Immature natural killer cell (primary cell): ENCODE measurements at regions not wholly inside any gene's neighbourhood (a gene's known extent, or its start where the extent isn't known, plus 50 kb on each side); places are given as distances from the start of the nearest gene placed in this dataset.
"Not testable (repeated sequence)": the region's sequence is repeated elsewhere in the genome, so short reads cannot be mapped to it uniquely, and the experiment has no call there.

Experiments used
- DNase-seq, 3 donors: peaks; one replicate each; pipeline ENCODE4 v3.0.0; 2022; ENCODE audit warnings: mixed read lengths in 1 of 3
- H3K27ac Mint-ChIP-seq, 6 donors: one replicate each; pipeline ENCODE4 v1.8.0; 2020; ENCODE audit warnings: mixed read lengths in 6 of 6, mild to moderate bottlenecking in 5 of 6, inconsistent platforms in 4 of 6, moderate library complexity in 3 of 6
- H3K27me3 Mint-ChIP-seq, 3 donors: one replicate each; pipeline ENCODE4 v1.8.0; 2020 to 2021; ENCODE audit warnings: low read depth in 3 of 3, mild to moderate bottlenecking in 3 of 3, mixed read lengths in 3 of 3, moderate library complexity in 3 of 3, inconsistent platforms in 1 of 3
- H3K36me3 Mint-ChIP-seq, 3 donors: one replicate each; pipeline ENCODE4 v1.8.0; 2020; ENCODE audit warnings: mixed read lengths in 3 of 3, inconsistent platforms in 2 of 3, mild to moderate bottlenecking in 2 of 3
- H3K4me1 Mint-ChIP-seq, 2 donors: one replicate each; pipeline ENCODE4 v1.8.0; 2020; ENCODE audit warnings: inconsistent platforms in 2 of 2, mild to moderate bottlenecking in 2 of 2, mixed read lengths in 2 of 2, moderate library complexity in 1 of 2
- H3K4me3 Mint-ChIP-seq, 5 donors: one replicate each; pipeline ENCODE4 v1.8.0; 2020; ENCODE audit warnings: mild to moderate bottlenecking in 5 of 5, mixed read lengths in 5 of 5, inconsistent platforms in 3 of 5, moderate library complexity in 3 of 5
- H3K9me3 Mint-ChIP-seq, 6 donors: one replicate each; pipeline ENCODE4 v1.8.0; 2020; ENCODE audit warnings: mild to moderate bottlenecking in 6 of 6, mixed read lengths in 6 of 6, inconsistent platforms in 4 of 6, moderate library complexity in 3 of 6

DNA sequence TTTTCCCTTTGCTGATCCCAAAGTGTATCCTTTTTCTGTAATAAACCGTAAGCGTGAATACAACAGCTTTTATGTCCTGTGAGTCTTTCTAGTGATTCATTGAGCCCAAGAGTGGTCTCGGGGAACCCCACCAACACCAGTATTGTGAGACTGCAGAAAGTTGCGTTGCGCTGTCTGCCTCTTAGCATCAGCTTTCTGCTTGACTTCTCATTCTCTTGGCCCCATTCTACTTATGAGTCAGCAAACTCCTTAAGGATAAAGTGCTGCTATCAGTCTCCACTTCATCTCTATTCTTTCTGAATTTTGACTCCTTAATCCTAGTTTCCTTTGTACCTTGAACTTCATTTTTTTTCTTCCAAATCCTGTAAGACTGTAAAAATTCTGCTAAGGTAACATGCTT, 184.3 kb upstream of the MBL2 start:
- Mint-ChIP-seq H3K4me1 (no peaks in the 10 kb centered on the region), H3K9me3 (peaks cover 5 to 40% (median 7%) of the 10 kb centered on the region in 6 donors), H3K27me3 (no peaks in the 10 kb centered on the region), H3K27ac (no peak overlapping the region), H3K36me3 (no peaks in the 10 kb centered on the region), H3K4me3 (no peak overlapping the region)
- DNase-seq, result no peak

DNA sequence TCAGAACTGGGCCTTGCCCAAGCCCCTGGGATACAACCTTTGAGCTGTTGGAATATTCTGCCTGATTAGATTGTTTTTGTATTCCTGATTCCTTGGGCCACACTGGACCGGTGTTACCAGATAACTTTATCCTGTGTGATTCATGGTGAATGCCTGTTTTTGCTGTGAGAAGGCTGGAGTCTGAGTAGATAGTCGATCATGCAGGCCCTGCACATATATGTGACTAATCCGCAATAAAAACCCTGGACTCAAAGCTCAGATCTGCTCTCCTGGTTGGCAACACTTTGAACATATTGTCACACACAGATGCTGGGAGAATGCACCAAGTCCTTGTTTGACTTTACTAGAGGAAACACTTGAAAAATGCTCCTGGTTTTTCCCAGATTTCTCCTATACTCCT, 183.9 kb upstream of the MBL2 start:
- DNase-seq, result no peak
- H3K27ac Mint-ChIP-seq, result no peak overlapping the region
- H3K4me1 Mint-ChIP-seq, result no peaks in the 10 kb centered on the region
- no peaks in the 10 kb centered on the region for H3K36me3 Mint-ChIP-seq
- H3K27me3 Mint-ChIP-seq, result no peaks in the 10 kb centered on the region
- peaks cover 5 to 40% (median 7%) of the 10 kb centered on the region in 6 donors for H3K9me3 Mint-ChIP-seq
- H3K4me3 Mint-ChIP-seq, result no peak overlapping the region

DNA sequence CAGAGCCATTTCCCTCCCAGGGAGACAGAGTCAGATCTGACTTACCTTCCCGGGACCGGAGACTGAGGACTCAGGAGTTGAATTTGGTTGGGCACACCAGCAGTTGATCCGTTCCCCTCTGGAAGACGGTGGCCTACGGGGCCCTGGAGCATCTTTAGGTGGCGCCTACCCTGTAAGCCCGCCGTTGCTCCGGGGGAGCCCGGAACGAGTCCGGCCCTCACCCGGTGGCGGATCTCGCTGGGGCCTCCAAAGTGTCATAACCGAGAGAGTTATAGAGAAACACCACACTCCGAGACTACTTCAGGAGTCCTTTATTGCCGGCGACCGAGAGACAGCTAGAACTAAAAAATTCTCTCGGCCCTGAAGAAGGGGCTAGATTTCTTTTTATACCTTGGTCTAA, 182.8 kb upstream of the MBL2 start:
- Mint-ChIP-seq H3K27me3 (no peaks in the 10 kb centered on the region), H3K36me3 (no peaks in the 10 kb centered on the region), H3K9me3 (peaks cover 5 to 40% (median 7%) of the 10 kb centered on the region in 6 donors), H3K27ac (no peak overlapping the region), H3K4me3 (no peak overlapping the region), H3K4me1 (no peaks in the 10 kb centered on the region)
- DNase-seq, result no peak

DNA sequence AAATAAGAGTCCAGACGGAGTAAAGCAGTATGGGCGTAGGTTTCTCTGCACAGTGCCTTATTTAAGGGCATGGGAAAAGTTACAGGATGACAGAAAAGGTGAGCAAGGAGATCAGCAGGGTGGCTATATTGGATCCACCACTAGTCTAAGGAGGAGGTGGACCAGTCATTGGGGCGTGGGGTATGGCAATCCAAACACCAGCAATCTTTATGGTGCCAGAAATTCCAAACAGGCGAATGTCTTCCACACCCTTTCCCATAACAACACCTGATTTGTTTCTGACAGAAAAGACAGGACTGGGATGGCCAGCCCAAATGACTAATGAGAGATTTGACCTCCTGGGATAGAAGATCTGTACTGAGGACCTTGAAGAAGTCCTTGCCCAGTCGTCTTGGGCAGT, 181.8 kb upstream of the MBL2 start:
- Mint-ChIP-seq H3K4me3 (no peak overlapping the region), H3K36me3 (no peaks in the 10 kb centered on the region), H3K9me3 (peaks cover 5 to 40% (median 12%) of the 10 kb centered on the region in 6 donors), H3K4me1 (no peaks in the 10 kb centered on the region), H3K27ac (no peak overlapping the region), H3K27me3 (no peaks in the 10 kb centered on the region)
- DNase-seq, result no peak

DNA sequence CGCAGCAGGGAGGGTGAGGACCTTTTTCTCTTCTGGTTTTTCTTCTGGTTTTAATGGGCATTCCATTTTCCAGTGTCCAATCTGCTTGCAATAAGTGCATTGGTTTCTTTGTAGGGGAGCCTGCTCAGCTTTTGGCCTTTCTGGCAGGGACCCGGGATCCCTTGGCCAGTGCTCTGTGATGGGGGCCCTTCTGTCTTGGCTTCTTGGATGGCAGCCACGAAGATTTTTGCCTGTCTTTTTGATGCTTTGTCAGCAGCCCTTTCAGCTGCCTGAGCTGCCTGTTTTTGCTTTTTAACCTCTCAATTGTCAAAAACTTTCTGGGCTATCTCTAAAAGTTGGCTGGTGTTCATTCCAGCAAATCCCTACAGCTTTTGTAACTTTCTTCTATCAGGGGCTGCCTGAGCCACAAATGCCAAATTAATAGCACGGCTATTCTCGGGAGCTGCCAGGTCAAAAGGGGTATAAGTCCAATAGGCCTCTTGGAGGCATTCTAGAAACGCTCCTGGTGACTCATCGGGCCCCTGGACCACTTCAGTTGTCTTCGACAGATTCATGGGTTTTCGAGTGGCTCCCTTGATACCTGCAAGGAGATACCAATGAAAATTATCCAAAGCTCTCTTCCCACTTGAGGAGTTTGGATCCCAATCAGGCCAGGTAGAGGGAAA, 179.9 kb upstream of the MBL2 start:
- Mint-ChIP-seq H3K36me3 (no peaks in the 10 kb centered on the region), H3K27ac (no peak overlapping the region), H3K9me3 (peaks cover 5 to 53% (median 16%) of the 10 kb centered on the region in 6 donors), H3K4me1 (no peaks in the 10 kb centered on the region), H3K4me3 (no peak overlapping the region), H3K27me3 (no peaks in the 10 kb centered on the region)
- DNase-seq, result no peak

DNA sequence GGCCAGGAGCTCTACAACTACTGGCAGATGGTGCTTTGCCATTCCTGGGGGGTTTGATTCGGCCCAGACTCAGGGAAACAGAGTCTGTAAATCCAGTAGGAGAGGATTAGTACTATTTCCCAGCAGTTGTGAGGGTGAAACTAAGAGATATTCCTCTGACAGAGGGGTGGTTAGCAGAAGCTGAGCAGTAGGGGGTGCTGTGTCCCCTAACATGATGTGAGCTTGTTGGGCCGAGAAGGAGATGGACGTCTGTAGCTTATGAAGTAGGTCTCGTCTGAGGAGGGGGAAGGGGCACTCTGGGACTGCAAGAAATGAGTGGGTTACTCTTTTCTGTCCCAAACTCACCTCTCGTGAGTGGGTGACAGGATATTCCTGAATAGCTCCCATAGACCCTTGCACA, 179.2 kb upstream of the MBL2 start:
- peaks cover 5 to 56% (median 16%) of the 10 kb centered on the region in 6 donors for H3K9me3 Mint-ChIP-seq
- no peaks in the 10 kb centered on the region for H3K4me1 Mint-ChIP-seq
- no peak overlapping the region for H3K4me3 Mint-ChIP-seq
- H3K27me3 Mint-ChIP-seq, result no peaks in the 10 kb centered on the region
- DNase-seq, result no peak
- no peak overlapping the region for H3K27ac Mint-ChIP-seq
- no peaks in the 10 kb centered on the region for H3K36me3 Mint-ChIP-seq

DNA sequence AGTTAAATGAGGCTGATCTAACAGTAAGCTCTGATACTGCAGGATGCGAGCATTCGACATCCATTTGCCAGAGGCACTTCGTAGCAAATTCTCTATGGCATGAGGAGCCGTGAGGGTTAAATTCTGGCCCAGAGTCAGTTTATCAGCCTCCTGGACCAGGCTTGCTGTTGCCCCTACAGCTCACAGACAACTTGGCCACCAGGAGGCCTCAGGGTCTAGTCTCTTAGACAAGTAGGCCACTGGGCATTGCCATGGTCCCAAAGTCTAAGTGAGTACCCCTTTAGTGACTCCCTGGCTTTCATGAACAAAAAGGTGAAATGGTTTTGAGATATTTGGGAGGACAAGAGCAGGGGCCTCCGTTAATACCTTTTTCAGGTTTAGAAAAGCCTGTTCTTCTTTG, 178.0 kb upstream of the MBL2 start:
- no peak for DNase-seq
- Mint-ChIP-seq H3K27ac (no peak overlapping the region), H3K4me1 (no peaks in the 10 kb centered on the region), H3K4me3 (no peak overlapping the region), H3K36me3 (no peaks in the 10 kb centered on the region), H3K9me3 (peaks cover 5 to 51% (median 16%) of the 10 kb centered on the region in 6 donors), H3K27me3 (no peaks in the 10 kb centered on the region)

DNA sequence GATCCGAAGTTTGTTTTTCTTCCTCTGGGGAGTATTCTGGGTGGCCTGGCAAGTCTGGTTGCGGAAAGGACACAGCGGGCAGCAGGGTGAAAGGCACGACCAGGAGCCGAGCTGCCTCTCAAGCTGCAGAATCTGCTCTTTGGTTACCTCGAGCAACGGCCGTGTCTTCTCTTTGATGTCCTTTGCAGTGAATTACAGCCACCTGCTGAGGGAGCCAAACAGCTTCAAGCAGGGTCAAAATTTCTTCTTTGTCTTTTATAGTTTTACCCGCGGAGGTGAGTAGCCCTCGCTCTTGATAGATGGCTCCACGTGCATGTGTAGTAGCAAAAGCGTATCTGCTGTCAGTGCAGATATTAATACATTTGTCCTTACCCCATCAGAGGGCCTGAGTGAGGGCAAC, 177.3 kb upstream of the MBL2 start:
- DNase-seq, result no peak
- Mint-ChIP-seq H3K4me1 (no peaks in the 10 kb centered on the region), H3K27me3 (no peaks in the 10 kb centered on the region), H3K36me3 (no peaks in the 10 kb centered on the region), H3K9me3 (peaks cover 5 to 45% (median 15%) of the 10 kb centered on the region in 6 donors), H3K4me3 (no peak overlapping the region), H3K27ac (no peak overlapping the region)

DNA sequence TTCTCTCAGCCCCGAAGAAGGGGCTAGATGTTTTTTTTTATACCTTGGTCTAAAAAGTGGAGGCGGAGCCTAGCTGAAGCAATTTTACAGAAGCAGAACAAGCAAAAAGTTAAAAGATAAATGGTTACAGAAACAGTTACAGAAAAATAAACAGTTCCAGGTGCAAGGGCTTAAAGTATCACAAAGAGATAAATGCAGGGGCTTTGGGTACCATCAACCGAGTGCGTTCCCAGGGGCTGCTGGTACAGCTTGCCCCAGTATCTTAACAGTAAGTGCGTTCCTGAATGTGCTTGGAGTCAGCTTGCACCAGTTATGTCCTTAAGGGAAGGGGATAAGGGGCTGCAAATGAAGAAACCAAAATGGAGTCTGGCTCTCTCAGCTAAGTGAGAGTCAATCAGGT, 173.9 kb upstream of the MBL2 start:
- Mint-ChIP-seq H3K4me3 (no peak overlapping the region), H3K27ac (no peak overlapping the region), H3K9me3 (peaks cover 0 to 26% (median 9%) of the 10 kb centered on the region in 6 donors), H3K27me3 (no peaks in the 10 kb centered on the region), H3K4me1 (no peaks in the 10 kb centered on the region), H3K36me3 (peaks cover 0 to under 1% (median 0%) of the 10 kb centered on the region in 3 donors)
- DNase-seq, result no peak

DNA sequence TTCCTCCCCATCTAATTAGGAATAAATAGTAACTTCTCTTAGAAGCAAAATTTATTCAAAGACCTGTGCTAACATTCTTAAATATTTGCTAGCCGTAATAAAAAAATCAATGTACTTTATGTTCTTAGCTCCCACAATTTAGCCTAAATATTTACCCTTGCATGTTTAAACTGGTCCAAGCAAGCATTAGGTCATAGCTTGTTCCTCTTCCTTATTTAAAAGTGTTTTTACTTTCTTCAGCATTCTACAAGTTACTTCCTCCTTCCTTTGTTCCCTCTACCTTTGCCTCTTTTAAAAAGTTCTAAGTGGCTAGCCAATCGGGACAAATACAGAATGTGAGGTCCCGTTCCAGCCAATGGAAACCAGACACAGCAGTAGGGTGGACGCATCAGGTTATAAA, 172.9 kb upstream of the MBL2 start:
- not testable (repeated sequence) for H3K4me1 Mint-ChIP-seq, DNase-seq, H3K27me3 Mint-ChIP-seq, H3K27ac Mint-ChIP-seq, H3K4me3 Mint-ChIP-seq, H3K36me3 Mint-ChIP-seq
- H3K9me3 Mint-ChIP-seq, result peaks cover 0 to 30% (median 13%) of the 10 kb centered on the region in 6 donors

DNA sequence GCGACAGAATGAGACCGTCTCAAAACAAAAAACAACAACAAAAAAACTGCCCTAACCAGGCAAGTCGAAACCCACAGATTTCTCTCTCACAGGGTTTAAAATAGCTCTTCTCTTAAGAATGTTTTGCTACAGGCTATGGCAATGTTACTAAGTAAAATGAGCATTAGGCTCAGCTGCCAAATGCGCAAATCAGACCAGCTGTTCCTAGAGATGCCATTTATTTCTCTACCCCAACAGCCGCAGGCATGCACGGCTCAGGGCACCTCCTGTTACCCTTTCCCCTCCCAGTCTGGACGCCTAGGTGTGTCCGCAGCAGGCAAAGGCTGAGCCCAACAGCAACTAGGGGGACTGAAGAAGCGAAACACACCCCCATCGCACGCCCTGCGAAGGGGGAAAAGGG, 168.3 kb upstream of the MBL2 start:
- no peak for DNase-seq
- peaks cover 0 to 3% (median 0%) of the 10 kb centered on the region in 3 donors for H3K36me3 Mint-ChIP-seq
- no peak overlapping the region for H3K4me3 Mint-ChIP-seq
- peaks cover 0 to 18% (median 10%) of the 10 kb centered on the region in 6 donors for H3K9me3 Mint-ChIP-seq
- peaks cover 0 to 6% (median 2%) of the 10 kb centered on the region in 3 donors for H3K27me3 Mint-ChIP-seq
- H3K4me1 Mint-ChIP-seq, result no peaks in the 10 kb centered on the region
- H3K27ac Mint-ChIP-seq, result no peak overlapping the region

DNA sequence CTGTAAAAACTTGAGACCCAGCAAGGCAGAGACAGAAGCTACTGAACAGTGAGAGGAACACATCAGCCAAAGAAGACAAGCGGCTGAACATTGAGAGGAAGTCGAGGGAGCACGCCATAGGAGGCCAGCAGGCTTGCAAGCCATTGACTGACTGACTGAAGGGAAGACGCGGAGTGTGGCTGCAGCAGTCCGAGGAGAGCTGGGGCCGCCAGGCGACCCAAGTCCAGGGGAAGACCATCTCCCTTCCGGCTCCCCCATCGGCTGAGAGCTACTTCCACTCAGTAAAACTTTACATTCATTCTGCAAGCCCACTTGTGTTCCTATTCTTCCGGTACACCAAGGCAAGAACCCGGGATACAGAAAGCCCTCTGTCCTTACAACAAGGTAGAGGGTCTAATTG, 167.3 kb upstream of the MBL2 start:
- no peak overlapping the region for H3K4me3 Mint-ChIP-seq
- no peak for DNase-seq
- H3K9me3 Mint-ChIP-seq, result peaks cover 0 to 24% (median 10%) of the 10 kb centered on the region in 6 donors
- peaks cover 0 to 3% (median 0%) of the 10 kb centered on the region in 3 donors for H3K36me3 Mint-ChIP-seq
- peaks cover 0 to 6% (median 3%) of the 10 kb centered on the region in 3 donors for H3K27me3 Mint-ChIP-seq
- H3K27ac Mint-ChIP-seq, result no peak overlapping the region
- no peaks in the 10 kb centered on the region for H3K4me1 Mint-ChIP-seq

DNA sequence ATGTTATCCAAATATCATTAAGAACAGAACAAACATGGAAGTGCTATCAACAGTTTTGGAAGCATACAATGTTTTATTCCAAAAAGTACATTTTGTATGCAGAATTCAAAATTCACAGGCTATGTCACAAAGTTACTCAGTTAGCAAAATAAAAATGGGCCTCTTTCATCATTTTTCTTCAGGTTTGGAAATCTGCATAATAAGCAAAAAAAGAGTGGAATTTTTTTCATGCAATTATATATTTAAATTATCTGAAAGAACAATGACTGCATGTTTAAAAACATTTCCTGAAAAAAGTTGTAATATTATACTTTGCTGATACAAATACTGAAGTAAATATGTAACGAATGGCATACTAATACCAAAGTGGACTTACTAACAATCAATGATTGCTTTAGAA, 161.2 kb upstream of the MBL2 start:
- no peak overlapping the region for H3K4me3 Mint-ChIP-seq
- no peak overlapping the region for H3K27ac Mint-ChIP-seq
- no peaks in the 10 kb centered on the region for H3K4me1 Mint-ChIP-seq
- H3K36me3 Mint-ChIP-seq, result no peaks in the 10 kb centered on the region
- H3K27me3 Mint-ChIP-seq, result peaks cover 0 to 5% (median 3%) of the 10 kb centered on the region in 3 donors
- H3K9me3 Mint-ChIP-seq, result peaks cover 0 to 16% (median 4%) of the 10 kb centered on the region in 6 donors
- DNase-seq, result no peak

DNA sequence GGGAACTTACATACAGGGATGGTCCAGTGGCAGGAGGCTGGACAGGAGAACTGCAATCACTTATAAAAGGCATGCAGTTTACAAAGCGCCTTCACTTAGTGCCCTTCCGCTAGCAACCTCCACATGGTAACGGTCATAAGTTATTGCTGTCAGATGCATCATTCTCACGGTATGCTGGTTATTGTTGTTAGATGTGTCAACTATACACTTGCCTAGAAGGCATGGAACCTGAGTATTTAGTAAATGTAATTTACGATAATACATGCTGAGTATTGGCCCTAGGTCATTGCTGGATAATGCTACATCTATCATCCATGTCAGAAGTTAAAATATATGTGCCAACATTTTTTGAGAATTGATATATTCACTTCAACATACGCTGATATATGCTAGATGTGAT, 155.1 kb upstream of the MBL2 start:
- H3K27ac Mint-ChIP-seq, result no peak overlapping the region
- H3K4me3 Mint-ChIP-seq, result no peak overlapping the region
- H3K36me3 Mint-ChIP-seq, result no peaks in the 10 kb centered on the region
- peaks cover 0 to 14% (median 6%) of the 10 kb centered on the region in 6 donors for H3K9me3 Mint-ChIP-seq
- H3K4me1 Mint-ChIP-seq, result no peaks in the 10 kb centered on the region
- H3K27me3 Mint-ChIP-seq, result peaks cover 0 to 2% (median 0%) of the 10 kb centered on the region in 3 donors
- no peak for DNase-seq

DNA sequence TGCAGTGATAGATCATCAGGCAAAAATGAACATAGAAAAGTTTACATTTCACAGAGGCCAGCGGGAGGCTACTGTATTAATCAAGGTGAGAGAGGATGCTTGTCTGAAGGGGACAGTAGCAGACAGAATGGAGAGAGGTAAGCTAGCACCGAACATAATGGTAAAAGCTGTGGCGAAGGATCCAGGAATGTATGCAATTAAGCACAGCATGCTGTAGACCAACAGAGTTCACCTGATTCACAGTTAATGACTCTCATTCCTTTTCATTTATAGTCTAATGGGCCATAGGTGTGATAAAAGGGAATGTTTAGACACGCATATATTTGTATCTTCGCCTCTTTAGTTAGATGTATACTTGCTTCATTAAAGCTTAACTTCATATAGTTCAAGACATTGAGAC, 150.9 kb upstream of the MBL2 start:
- no peak for DNase-seq
- Mint-ChIP-seq H3K36me3 (no peaks in the 10 kb centered on the region), H3K27me3 (peaks cover 0 to 5% (median 0%) of the 10 kb centered on the region in 3 donors), H3K4me3 (no peak overlapping the region), H3K4me1 (no peaks in the 10 kb centered on the region), H3K9me3 (peaks cover 2 to 14% (median 9%) of the 10 kb centered on the region in 6 donors), H3K27ac (no peak overlapping the region)
